ENCODE measurements at regions not wholly inside any gene's neighbourhood (a gene's known extent, or its start where the extent isn't known, plus 50 kb on each side); places are given as distances from the start of the nearest gene placed in this dataset.

DNA sequence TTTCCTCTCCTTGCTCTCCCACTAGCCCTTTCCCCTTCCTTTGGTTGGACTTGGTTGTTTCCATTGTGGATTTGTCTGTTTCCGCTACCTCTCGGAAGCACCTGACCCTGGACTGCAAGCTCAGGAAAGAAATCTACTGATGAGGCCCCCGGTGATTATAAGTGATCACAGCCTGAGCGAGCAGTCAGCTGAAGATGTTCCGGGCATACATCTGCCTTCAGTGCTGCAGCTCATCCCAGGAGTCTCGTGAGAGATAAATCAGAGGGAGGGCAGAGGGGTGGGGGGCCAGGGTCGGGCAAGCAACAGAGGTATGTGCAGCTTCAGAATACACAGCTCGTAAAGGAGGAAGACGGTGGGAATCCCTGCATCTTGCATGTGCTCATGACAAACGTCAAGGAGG is 102.1 kb downstream of the MRPL46 start:
- peak overlapping the region; percentile 32 for H3K27ac ChIP-seq (ENCODE audit: low read depth, low read length, poor library complexity, severe bottlenecking)
- ChIA-PET CTCF (ENCODE audit: unreplicated experiment) (no interaction called here), POLR2A (interaction anchor here (0.7 to 1.2 kb wide), 3 partner anchors 10 to 83 kb away, joined by 3 to 5 read pairs (median 3); no protein-coding TSS in a partner anchor)
- H4K20me1 ChIP-seq (ENCODE audit: insufficient read depth, low read length) = no peaks in the 10 kb centered on the region
- H3K9me2 ChIP-seq (ENCODE audit: insufficient read depth, low read length) = no peaks in the 10 kb centered on the region
- no peaks in the 10 kb centered on the region for H3K9me3 ChIP-seq (ENCODE audit: low read length)
- peak overlapping the region; percentile 97 for H2AFZ ChIP-seq (ENCODE audit: low read length)
- H3K36me3 ChIP-seq (ENCODE audit: insufficient read depth, low read length) = no peaks in the 10 kb centered on the region
- H3K4me3 ChIP-seq (ENCODE audit: low read depth, low read length, poor library complexity, severe bottlenecking) = no peak overlapping the region
- no peak for TF ChIP-seq EZH2phosphoT487 (IDR thresholded peaks at IDR 0.05; ENCODE audit: borderline replicate concordance, low read depth, low read length)
- TF ChIP-seq, protein P1, sequence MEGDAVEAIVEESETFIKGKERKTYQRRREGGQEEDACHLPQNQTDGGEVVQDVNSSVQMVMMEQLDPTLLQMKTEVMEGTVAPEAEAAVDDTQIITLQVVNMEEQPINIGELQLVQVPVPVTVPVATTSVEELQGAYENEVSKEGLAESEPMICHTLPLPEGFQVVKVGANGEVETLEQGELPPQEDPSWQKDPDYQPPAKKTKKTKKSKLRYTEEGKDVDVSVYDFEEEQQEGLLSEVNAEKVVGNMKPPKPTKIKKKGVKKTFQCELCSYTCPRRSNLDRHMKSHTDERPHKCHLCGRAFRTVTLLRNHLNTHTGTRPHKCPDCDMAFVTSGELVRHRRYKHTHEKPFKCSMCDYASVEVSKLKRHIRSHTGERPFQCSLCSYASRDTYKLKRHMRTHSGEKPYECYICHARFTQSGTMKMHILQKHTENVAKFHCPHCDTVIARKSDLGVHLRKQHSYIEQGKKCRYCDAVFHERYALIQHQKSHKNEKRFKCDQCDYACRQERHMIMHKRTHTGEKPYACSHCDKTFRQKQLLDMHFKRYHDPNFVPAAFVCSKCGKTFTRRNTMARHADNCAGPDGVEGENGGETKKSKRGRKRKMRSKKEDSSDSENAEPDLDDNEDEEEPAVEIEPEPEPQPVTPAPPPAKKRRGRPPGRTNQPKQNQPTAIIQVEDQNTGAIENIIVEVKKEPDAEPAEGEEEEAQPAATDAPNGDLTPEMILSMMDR (conservative IDR thresholded peaks at IDR 0.05; ENCODE audit: low read length) = no peak
- no peaks in the 10 kb centered on the region for H3K79me2 ChIP-seq (ENCODE audit: insufficient read depth, low read depth, low read length)
- BruUV-seq (replicated peaks) = no TSS peak
- intact Hi-C loops (cut with micrococcal nuclease; ENCODE audit: unreplicated experiment) = no loop called here
- no peak for DNase-seq (ENCODE audit: low spot score)
- peaks cover 22% of the 10 kb centered on the region for H3K4me1 ChIP-seq (ENCODE audit: insufficient read depth, low read length, poor library complexity, severe bottlenecking)
- peak overlapping the region; percentile 57 for H3K4me2 ChIP-seq (ENCODE audit: low read length)

DNA sequence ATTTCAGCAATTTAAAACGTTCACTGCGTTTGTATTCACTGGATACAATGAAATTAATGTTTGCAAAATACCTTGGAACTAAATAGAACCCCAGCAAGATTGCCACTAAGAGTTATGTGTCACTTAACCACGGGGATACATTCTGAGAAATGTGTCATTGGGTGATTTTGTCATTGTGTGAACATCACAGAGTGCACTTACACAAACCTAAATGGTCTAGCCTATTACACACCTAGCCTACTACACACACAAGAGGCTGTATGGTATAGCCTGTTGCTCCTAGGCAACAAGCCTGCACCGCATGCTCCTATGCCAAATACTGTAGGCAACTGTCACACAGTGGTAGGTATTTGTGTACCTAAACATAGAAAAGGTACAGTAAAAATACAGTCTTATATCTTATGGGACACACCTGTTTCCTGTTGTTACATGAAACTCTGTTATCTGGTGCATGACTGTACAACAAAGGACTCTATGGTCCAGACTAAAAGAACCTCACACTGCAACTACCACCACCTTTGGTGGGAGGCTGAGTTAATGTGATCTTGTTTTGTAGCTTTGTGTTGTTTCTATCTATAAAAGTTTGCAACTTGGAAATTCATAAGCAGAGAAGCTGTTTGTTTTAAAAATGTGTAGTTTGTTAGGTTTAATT is 92.2 kb upstream of the NTRK3 start:
- TF ChIP-seq EZH2phosphoT487 (IDR thresholded peaks at IDR 0.05; ENCODE audit: borderline replicate concordance, low read depth, low read length) = no peak
- TF ChIP-seq, protein P1 (conservative IDR thresholded peaks at IDR 0.05; ENCODE audit: low read length) = peak; percentile 60
- intact Hi-C loops (cut with micrococcal nuclease; ENCODE audit: unreplicated experiment) = loop anchor here (2.0 kb wide), 1 partner anchor 54 kb away; no protein-coding TSS in a partner anchor
- POLR2A ChIA-PET = interaction anchor here (0.8 to 2.5 kb wide), 4 partner anchors 12 to 106 kb away, joined by 3 to 16 read pairs (median 5); no protein-coding TSS in a partner anchor
- DNase-seq (ENCODE audit: low spot score) = peak; percentile 77
- no peaks in the 10 kb centered on the region for H3K79me2 ChIP-seq (ENCODE audit: insufficient read depth, low read depth, low read length)
- peak overlapping the region; percentile 55 for H3K27ac ChIP-seq (ENCODE audit: low read depth, low read length, poor library complexity, severe bottlenecking)
- peaks cover 14% of the 10 kb centered on the region; the same call in 1 of the 2 replicates for H3K36me3 ChIP-seq (ENCODE audit: insufficient read depth, low read length)
- H4K20me1 ChIP-seq (ENCODE audit: insufficient read depth, low read length) = no peaks in the 10 kb centered on the region
- CTCF ChIA-PET (ENCODE audit: unreplicated experiment) = interaction anchor here (0.6 kb wide), 1 partner anchor 53 kb away, joined by 3 read pairs; no protein-coding TSS in a partner anchor
- peak overlapping the region; percentile 3 for H3K4me3 ChIP-seq (ENCODE audit: low read depth, low read length, poor library complexity, severe bottlenecking)
- H2AFZ ChIP-seq (ENCODE audit: low read length) = peak overlapping the region; percentile 82
- H3K4me2 ChIP-seq (ENCODE audit: low read length) = peak overlapping the region; percentile 49
- peaks cover 36% of the 10 kb centered on the region for H3K4me1 ChIP-seq (ENCODE audit: insufficient read depth, low read length, poor library complexity, severe bottlenecking)
- BruUV-seq (replicated peaks) = no TSS peak
- H3K9me2 ChIP-seq (ENCODE audit: insufficient read depth, low read length) = no peaks in the 10 kb centered on the region
- H3K9me3 ChIP-seq (ENCODE audit: low read length) = peaks cover 44% of the 10 kb centered on the region

DNA sequence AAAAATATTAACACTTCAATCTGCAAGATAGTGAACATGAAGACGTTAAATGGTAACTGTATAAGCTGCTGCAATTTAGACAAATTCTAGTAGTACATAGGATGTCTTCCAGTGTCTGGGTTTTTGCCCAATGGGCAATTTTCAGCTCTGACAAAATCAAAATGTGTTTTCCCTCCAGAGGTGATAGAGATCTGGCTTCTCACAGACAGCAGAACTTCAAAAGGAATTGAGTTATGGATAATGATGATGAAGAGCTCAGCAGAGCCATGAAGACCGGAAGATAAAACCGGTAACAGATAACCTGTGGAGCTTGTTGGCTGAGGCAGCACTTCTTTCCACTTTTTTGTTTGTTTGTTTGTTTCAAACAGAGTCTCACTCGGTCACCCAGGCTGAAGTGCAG is 89.4 kb upstream of the NTRK3 start:
- POLR2A ChIA-PET = interaction anchor here (0.8 to 3.0 kb wide), 5 partner anchors 8 to 78 kb away, joined by 3 to 19 read pairs (median 3); no protein-coding TSS in a partner anchor
- CTCF ChIA-PET (ENCODE audit: unreplicated experiment) = interaction anchor here (0.7 kb wide), 1 partner anchor 56 kb away, joined by 3 read pairs; no protein-coding TSS in a partner anchor

More for the DNA sequence above, 89.4 kb upstream of the NTRK3 start:
- intact Hi-C loops (cut with micrococcal nuclease; ENCODE audit: unreplicated experiment) = no loop called here
- H3K27ac ChIP-seq (ENCODE audit: low read depth, low read length, poor library complexity, severe bottlenecking) = no peak overlapping the region
- no peak overlapping the region for H3K4me2 ChIP-seq (ENCODE audit: low read length)
- no peak overlapping the region for H3K4me3 ChIP-seq (ENCODE audit: low read depth, low read length, poor library complexity, severe bottlenecking)
- DNase-seq (ENCODE audit: low spot score) = no peak
- no peaks in the 10 kb centered on the region for H3K79me2 ChIP-seq (ENCODE audit: insufficient read depth, low read depth, low read length)
- peaks cover 18% of the 10 kb centered on the region; the same call in 1 of the 2 replicates for H3K9me3 ChIP-seq (ENCODE audit: low read length)
- no TSS peak for BruUV-seq (replicated peaks)
- peaks cover 6% of the 10 kb centered on the region; the same call in 1 of the 2 replicates for H3K36me3 ChIP-seq (ENCODE audit: insufficient read depth, low read length)
- no peak for TF ChIP-seq EZH2phosphoT487 (IDR thresholded peaks at IDR 0.05; ENCODE audit: borderline replicate concordance, low read depth, low read length)
- TF ChIP-seq, protein P1 (conservative IDR thresholded peaks at IDR 0.05; ENCODE audit: low read length) = no peak
- H3K9me2 ChIP-seq (ENCODE audit: insufficient read depth, low read length) = no peaks in the 10 kb centered on the region
- H3K4me1 ChIP-seq (ENCODE audit: insufficient read depth, low read length, poor library complexity, severe bottlenecking) = peaks cover 36% of the 10 kb centered on the region
- H4K20me1 ChIP-seq (ENCODE audit: insufficient read depth, low read length) = no peaks in the 10 kb centered on the region
- no peak overlapping the region for H2AFZ ChIP-seq (ENCODE audit: low read length)

Data from OCI-LY7 (cell line).